Spleen (tissue), 7 donors: ENCODE measurements at regions not wholly inside any gene's neighbourhood (a gene's known extent, or its start where the extent isn't known, plus 50 kb on each side); places are given as distances from the start of the nearest gene placed in this dataset.

Source experiments
- CTCF ChIP-seq, 11 experiments: fragments of 200-600 bp in 7 of 11; fragments of 450-650 bp in 4 of 11; sonication (generic) in 4 of 11; IDR thresholded peaks in 8 of 11; conservative IDR thresholded peaks in 3 of 11; 1 replicate in 7 of 11; 2 replicates in 4 of 11; pipeline versions ENCODE4 v1.4.0 to v1.8.0; 2016 to 2021; ENCODE audit warnings: antibody characterized with exemption in 11 of 11, inconsistent platforms in 4 of 11, mild to moderate bottlenecking in 1 of 11
- POLR2A ChIP-seq, 3 donors: fragments of 450-650 bp; IDR thresholded peaks; one replicate each; pipeline ENCODE4 v1.5.1; 2017; ENCODE audit warnings: antibody characterized with exemption in 3 of 3, mild to moderate bottlenecking in 1 of 3
- POLR2AphosphoS5 ChIP-seq, 3 donors: sonication (generic); formaldehyde crosslinking; IDR thresholded peaks; one replicate each; pipeline ENCODE4 v1.5.1; 2017; ENCODE audit warnings: antibody characterized with exemption in 3 of 3
- donor health status: DM: no; HTN: no; CAD: no; lungs with moderate emphysema.
- donor health status: DM: no; HTN: no; CAD: no.
- donor health status: DM: no; HTN: no; CAD: no.

DNA sequence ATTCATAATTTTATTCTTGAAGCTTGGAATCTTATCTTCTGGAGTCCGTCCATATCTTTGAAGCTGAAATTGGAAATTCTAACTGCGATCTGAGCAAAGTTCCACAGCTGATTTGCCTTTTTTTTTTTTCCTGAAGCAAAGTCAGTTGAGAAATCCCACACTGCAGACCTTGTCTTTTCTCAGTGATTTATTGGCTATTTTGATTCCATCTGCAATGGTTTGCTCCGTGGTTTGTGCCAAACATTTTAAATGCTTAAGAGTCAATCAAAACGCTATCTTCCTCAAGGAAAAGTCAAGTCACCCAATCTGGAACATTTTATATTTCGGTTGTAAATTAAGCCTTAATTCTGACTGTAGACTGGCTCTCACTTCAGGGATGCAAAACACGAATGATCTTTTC, 88.2 kb upstream of the GRIK1 start:
- TF ChIP-seq CTCF (IDR thresholded peaks at IDR 0.05 in 8 of 11, conservative IDR thresholded peaks at IDR 0.05 in 3 of 11), result no peak
- TF ChIP-seq POLR2AphosphoS5 (IDR thresholded peaks at IDR 0.05), result no peak
- no peak for TF ChIP-seq POLR2A (IDR thresholded peaks at IDR 0.05)
